ENCODE measurements at regions not wholly inside any gene's neighbourhood (a gene's known extent, or its start where the extent isn't known, plus 50 kb on each side); places are given as distances from the start of the nearest gene placed in this dataset.

- TF ChIP-seq CTCF (IDR thresholded peaks at IDR 0.05; ENCODE audit: low read depth, low read length) = no peak
- TF ChIP-seq EZH2phosphoT487 (IDR thresholded peaks at IDR 0.05; ENCODE audit: low read depth) = no peak
These were observed 186.3 kb upstream of the ZKSCAN2 start for GRCh38 chr16:25443994-25444393.
